ENCODE measurements at regions not wholly inside any gene's neighbourhood (a gene's known extent, or its start where the extent isn't known, plus 50 kb on each side); places are given as distances from the start of the nearest gene placed in this dataset.

- intact Hi-C loops (cut with DNase I), result no loop called here
- no peak for DNase-seq
- ATAC-seq (ENCODE audit: poor library complexity), result no peak
Measured at GRCh38 chr4:27168783-27169182, 308.1 kb downstream of the STIM2 start.

- ATAC-seq (ENCODE audit: poor library complexity) (no peak), DNase-seq (no peak)
- intact Hi-C loops (cut with DNase I), result no loop called here
Measured at GRCh38 chr4:27173280-27173679, 312.6 kb downstream of the STIM2 start.

- intact Hi-C loops (cut with DNase I), result no loop called here
- no peak for ATAC-seq (ENCODE audit: poor library complexity)
- DNase-seq, result no peak
Measured at GRCh38 chr4:27176400-27176799, 315.8 kb downstream of the STIM2 start.

GRCh38 chr4:27176881-27177280, 316.2 kb downstream of the STIM2 start:
- intact Hi-C loops (cut with DNase I), result no loop called here
- no peak for ATAC-seq (ENCODE audit: poor library complexity)
- no peak for DNase-seq

- DNase-seq (no peak), ATAC-seq (ENCODE audit: poor library complexity) (no peak)
- intact Hi-C loops (cut with DNase I), result no loop called here
Measured at GRCh38 chr4:27178061-27178460, 317.4 kb downstream of the STIM2 start.

- no peak for ATAC-seq (ENCODE audit: poor library complexity)
- intact Hi-C loops (cut with DNase I), result no loop called here
- DNase-seq, result no peak
Measured at GRCh38 chr4:27181693-27182092, 321.1 kb downstream of the STIM2 start.

- DNase-seq (no peak), ATAC-seq (ENCODE audit: poor library complexity) (no peak)
- intact Hi-C loops (cut with DNase I), result no loop called here
Measured at GRCh38 chr4:27182211-27182610, 321.6 kb downstream of the STIM2 start.

- ATAC-seq (ENCODE audit: poor library complexity) (no peak), DNase-seq (no peak)
- intact Hi-C loops (cut with DNase I), result no loop called here
Measured at GRCh38 chr4:27184508-27185155, 324.0 kb downstream of the STIM2 start.

GRCh38 chr4:27186710-27187109, 326.1 kb downstream of the STIM2 start:
- no peak for DNase-seq
- intact Hi-C loops (cut with DNase I), result no loop called here
- no peak for ATAC-seq (ENCODE audit: poor library complexity)

- no peak for ATAC-seq (ENCODE audit: poor library complexity)
- intact Hi-C loops (cut with DNase I), result no loop called here
Measured at GRCh38 chr4:27187786-27188185, 327.1 kb downstream of the STIM2 start.

GRCh38 chr4:27189683-27190082, 329.0 kb downstream of the STIM2 start:
- intact Hi-C loops (cut with DNase I), result no loop called here
- DNase-seq, result no peak
- no peak for ATAC-seq (ENCODE audit: poor library complexity)

More at GRCh38 chr4:27187786-27188185, 327.1 kb downstream of the STIM2 start:
- DNase-seq, result no peak

GRCh38 chr4:27191592-27191991, 331.0 kb downstream of the STIM2 start:
- intact Hi-C loops (cut with DNase I), result no loop called here
- DNase-seq, result no peak
- no peak for ATAC-seq (ENCODE audit: poor library complexity)

- no peak for ATAC-seq (ENCODE audit: poor library complexity)
- no peak for DNase-seq
- intact Hi-C loops (cut with DNase I), result no loop called here
Measured at GRCh38 chr4:27194599-27195176, 334.0 kb downstream of the STIM2 start.

- no peak for ATAC-seq (ENCODE audit: poor library complexity)
- intact Hi-C loops (cut with DNase I), result no loop called here
- DNase-seq, result no peak
Measured at GRCh38 chr4:27198246-27198645, 337.6 kb downstream of the STIM2 start.

- DNase-seq (no peak), ATAC-seq (ENCODE audit: poor library complexity) (no peak)
- intact Hi-C loops (cut with DNase I), result no loop called here
Measured at GRCh38 chr4:27198971-27199370, 338.3 kb downstream of the STIM2 start.

- intact Hi-C loops (cut with DNase I), result no loop called here
- DNase-seq, result no peak
- no peak for ATAC-seq (ENCODE audit: poor library complexity)
Measured at GRCh38 chr4:27206009-27206408, 345.4 kb downstream of the STIM2 start.

GRCh38 chr4:27210956-27211355, 350.3 kb downstream of the STIM2 start:
- intact Hi-C loops (cut with DNase I), result no loop called here
- ATAC-seq (ENCODE audit: poor library complexity) (no peak), DNase-seq (no peak)

- intact Hi-C loops (cut with DNase I), result no loop called here
- no peak for ATAC-seq (ENCODE audit: poor library complexity)
Measured at GRCh38 chr4:27214010-27214409, 353.4 kb downstream of the STIM2 start.

GRCh38 chr4:27215220-27215826, 354.7 kb downstream of the STIM2 start:
- intact Hi-C loops (cut with DNase I), result no loop called here
- DNase-seq (no peak), ATAC-seq (ENCODE audit: poor library complexity) (no peak)

More at GRCh38 chr4:27214010-27214409, 353.4 kb downstream of the STIM2 start:
- DNase-seq, result no peak

- intact Hi-C loops (cut with DNase I), result no loop called here
Measured at GRCh38 chr4:27217261-27217769, 356.7 kb downstream of the STIM2 start.

More at GRCh38 chr4:27217261-27217769, 356.7 kb downstream of the STIM2 start:
- ATAC-seq (ENCODE audit: poor library complexity), result no peak
- DNase-seq, result no peak

Measured in Right ventricle myocardium superior (tissue), 1 donor.